Ovary (tissue), 7 donors: ENCODE measurements at regions not wholly inside any gene's neighbourhood (a gene's known extent, or its start where the extent isn't known, plus 50 kb on each side); places are given as distances from the start of the nearest gene placed in this dataset.

Experiments
- DNase-seq, 5 donors: peaks; one replicate each; pipeline ENCODE4 v3.0.0-alpha.2; 2019 to 2020
- H3K27ac ChIP-seq, 2 donors: fragments of 200-600 bp; one replicate each; pipeline versions ENCODE4 v1.5.1 to v1.8.0; 2019 to 2022
- H3K27me3 ChIP-seq: fragments of 200-600 bp; one replicate; pipeline ENCODE4 v1.8.0; 2022
- H3K36me3 ChIP-seq: fragments of 200-600 bp; sonication (generic); one replicate; pipeline ENCODE4 v1.5.1; 2019
- H3K4me1 ChIP-seq: one replicate; pipeline ENCODE4 v1.8.1; 2013; ENCODE audit warnings: mild to moderate bottlenecking, moderate library complexity; ENCODE audit not compliant: insufficient read depth
- H3K4me3 ChIP-seq: fragments of 200-600 bp; sonication (generic); one replicate; pipeline ENCODE4 v1.5.1; 2017
- H3K9me3 ChIP-seq, 2 donors: fragments of 200-600 bp in 1 of 2; sonication (generic) in 1 of 2; one replicate each; pipeline versions ENCODE4 v1.5.1 to v1.8.1; 2013 to 2019; ENCODE audit warnings: mild to moderate bottlenecking in 1 of 2, moderate library complexity in 1 of 2
- EP300 ChIP-seq: sonication (generic); formaldehyde crosslinking; IDR thresholded peaks from one replicate; pipeline ENCODE4 v1.6.1; 2017; ENCODE audit warnings: antibody characterized with exemption
- POLR2A ChIP-seq: fragments of 450-650 bp; IDR thresholded peaks from one replicate; pipeline ENCODE4 v1.6.1; 2017; ENCODE audit warnings: antibody characterized with exemption, mild to moderate bottlenecking, moderate library complexity
- WGBS, 3 donors: extraction: QIAGEN DNeasy Blood & Tissue Kit in 1 of 3; methylation state at CpG; one replicate each; pipeline versions ENCODE4 v1.1.5 to v1.1.7; 2013 to 2017; 5-methylcytosine and 5-hydroxymethylcytosine counted together
- intact Hi-C, 4 donors: fragments of 100-400 bp; cut with DNase I; formaldehyde crosslinking; loops; one replicate each; pipeline versions ENCODE4 v1.11.0 to v1.15.1; 2022 to 2023
- TF ChIP-seq, protein P1 (sequence below), 3 donors: fragments of 450-650 bp in 2 of 3; fragments of 200-600 bp in 1 of 3; IDR thresholded peaks; one replicate each; pipeline versions ENCODE4 v1.5.1 to v1.8.0; 2016 to 2022; ENCODE audit warnings: antibody characterized with exemption in 3 of 3, mild to moderate bottlenecking in 1 of 3
- donor health status: DM: no; HTN: no; CAD: no; lungs with moderate emphysema.
- donor health status: DM: no; HTN: no; CAD: no.
- donor health status: Bipolar disorder and iron deficiency.
- donor health status: DM: no; HTN: no; CAD: no.
- donor health status: DM: yes; HTN: yes; CAD: no.

DNA sequence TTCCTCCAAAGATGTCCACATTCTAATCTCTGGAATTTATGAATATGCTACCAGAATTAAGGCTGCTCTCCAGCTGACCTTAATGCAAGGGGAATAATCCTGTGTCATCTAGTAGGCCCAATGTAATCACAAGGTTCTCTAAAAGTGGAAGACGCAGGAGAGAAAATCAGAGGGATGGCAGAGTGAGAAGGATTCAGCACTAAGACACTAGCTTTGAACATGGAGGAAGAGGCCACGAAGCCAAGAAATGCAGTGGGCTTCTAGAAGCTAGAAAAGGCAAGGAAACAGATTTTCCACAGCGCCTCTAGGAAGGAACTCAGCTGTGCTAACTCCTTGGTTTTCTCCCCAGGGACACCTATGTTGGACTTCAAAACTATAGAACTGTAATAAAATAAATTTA is 240.7 kb upstream of the TRAM1L1 start:
- TF ChIP-seq, protein P1, sequence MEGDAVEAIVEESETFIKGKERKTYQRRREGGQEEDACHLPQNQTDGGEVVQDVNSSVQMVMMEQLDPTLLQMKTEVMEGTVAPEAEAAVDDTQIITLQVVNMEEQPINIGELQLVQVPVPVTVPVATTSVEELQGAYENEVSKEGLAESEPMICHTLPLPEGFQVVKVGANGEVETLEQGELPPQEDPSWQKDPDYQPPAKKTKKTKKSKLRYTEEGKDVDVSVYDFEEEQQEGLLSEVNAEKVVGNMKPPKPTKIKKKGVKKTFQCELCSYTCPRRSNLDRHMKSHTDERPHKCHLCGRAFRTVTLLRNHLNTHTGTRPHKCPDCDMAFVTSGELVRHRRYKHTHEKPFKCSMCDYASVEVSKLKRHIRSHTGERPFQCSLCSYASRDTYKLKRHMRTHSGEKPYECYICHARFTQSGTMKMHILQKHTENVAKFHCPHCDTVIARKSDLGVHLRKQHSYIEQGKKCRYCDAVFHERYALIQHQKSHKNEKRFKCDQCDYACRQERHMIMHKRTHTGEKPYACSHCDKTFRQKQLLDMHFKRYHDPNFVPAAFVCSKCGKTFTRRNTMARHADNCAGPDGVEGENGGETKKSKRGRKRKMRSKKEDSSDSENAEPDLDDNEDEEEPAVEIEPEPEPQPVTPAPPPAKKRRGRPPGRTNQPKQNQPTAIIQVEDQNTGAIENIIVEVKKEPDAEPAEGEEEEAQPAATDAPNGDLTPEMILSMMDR (IDR thresholded peaks at IDR 0.05), result no peak
- TF ChIP-seq POLR2A (no peak), EP300 (no peak)
- intact Hi-C loops, result no loop called here
- no peak for DNase-seq
- Histone ChIP-seq H3K4me1 (no peaks in the 10 kb centered on the region), H3K27me3 (no peaks in the 10 kb centered on the region), H3K27ac (no peak overlapping the region), H3K9me3 (no peaks in the 10 kb centered on the region), H3K4me3 (no peak overlapping the region), H3K36me3 (no peaks in the 10 kb centered on the region)
- WGBS, 3 donors, result 58 to 88% (median 58%) methylated on average over 3 of the region's 3 CpGs

DNA sequence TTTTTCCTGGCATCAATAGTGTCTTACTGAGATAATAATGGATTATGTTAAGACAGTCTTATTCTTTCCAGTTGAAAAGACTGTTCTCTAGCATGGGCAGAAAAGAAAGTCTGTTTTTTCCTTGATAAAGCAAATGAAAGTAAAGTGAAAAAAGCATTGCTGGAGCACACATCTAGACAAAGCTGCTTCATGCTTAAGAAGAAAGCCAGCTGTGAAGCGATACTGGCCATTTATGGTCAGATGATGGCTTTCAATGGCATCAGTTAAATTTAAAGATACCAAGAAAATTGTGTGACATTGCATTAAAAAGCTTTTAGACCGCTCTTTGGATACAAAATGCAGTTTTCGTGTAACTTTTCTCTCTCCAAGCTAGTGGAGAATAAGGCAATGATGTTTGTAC is 242.1 kb upstream of the TRAM1L1 start:
- no peaks in the 10 kb centered on the region for H3K9me3 ChIP-seq
- no peak for TF ChIP-seq POLR2A
- TF ChIP-seq, protein P1 (IDR thresholded peaks at IDR 0.05), result no peak
- TF ChIP-seq EP300, result no peak
- WGBS, 3 donors, result 86 to 95% (median 88%) methylated on average over 3 of the region's 3 CpGs

DNA sequence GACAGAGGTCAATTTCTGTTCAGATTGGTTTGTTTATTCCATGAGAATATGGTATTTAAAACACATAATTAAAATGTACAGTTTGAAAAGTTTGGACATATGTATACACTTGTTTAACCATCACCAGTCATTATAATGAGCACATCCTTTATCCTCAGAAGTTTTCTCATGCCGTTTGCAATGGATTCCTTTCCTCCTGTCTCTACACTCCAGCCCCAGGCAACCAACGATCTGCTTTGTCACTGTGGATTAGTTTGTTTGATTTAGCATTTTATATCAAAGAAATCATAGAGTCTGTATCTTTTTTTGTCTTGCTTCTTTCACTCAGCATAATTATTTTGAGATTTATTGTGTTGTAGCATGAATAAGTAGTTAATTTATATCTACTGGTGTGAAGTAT is 243.0 kb upstream of the TRAM1L1 start:
- Histone ChIP-seq H3K27ac (no peak overlapping the region), H3K36me3 (no peaks in the 10 kb centered on the region), H3K27me3 (no peaks in the 10 kb centered on the region), H3K4me1 (no peaks in the 10 kb centered on the region), H3K9me3 (no peaks in the 10 kb centered on the region), H3K4me3 (no peak overlapping the region)
- TF ChIP-seq, protein P1 (IDR thresholded peaks at IDR 0.05), result no peak
- TF ChIP-seq EP300 (no peak), POLR2A (no peak)
- WGBS, 3 donors, result 36 to 42% (median 40%) methylated on average over 2 of the region's 2 CpGs
- no peak for DNase-seq
- intact Hi-C loops, result no loop called here

More for the DNA sequence above, 242.1 kb upstream of the TRAM1L1 start:
- no peak for DNase-seq
- H3K4me3 ChIP-seq, result no peak overlapping the region
- H3K4me1 ChIP-seq, result no peaks in the 10 kb centered on the region
- no peaks in the 10 kb centered on the region for H3K36me3 ChIP-seq
- intact Hi-C loops, result no loop called here
- no peak overlapping the region for H3K27ac ChIP-seq
- no peaks in the 10 kb centered on the region for H3K27me3 ChIP-seq

DNA sequence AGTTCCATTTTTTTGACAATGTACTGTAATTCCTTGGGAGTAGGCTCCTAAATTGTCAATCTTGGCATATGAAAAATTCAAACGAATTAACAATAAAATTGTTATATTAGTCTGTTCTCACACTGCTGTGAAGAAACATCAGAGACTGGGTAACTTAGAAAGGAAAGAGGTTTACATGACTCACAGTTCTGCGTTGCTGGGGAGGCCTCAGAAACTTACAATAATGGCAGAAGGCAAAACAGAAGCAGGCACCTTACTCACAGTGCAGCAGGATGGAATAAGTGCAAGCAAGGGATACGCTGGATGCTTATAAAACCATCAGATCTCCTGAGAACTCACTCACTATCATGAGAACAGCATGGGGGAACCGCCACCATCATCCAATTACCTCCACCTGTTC is 246.4 kb upstream of the TRAM1L1 start:
- no peak overlapping the region for H3K4me3 ChIP-seq
- intact Hi-C loops, result no loop called here
- no peaks in the 10 kb centered on the region for H3K27me3 ChIP-seq
- DNase-seq, result no peak
- no peaks in the 10 kb centered on the region for H3K4me1 ChIP-seq
- TF ChIP-seq EP300 (no peak), POLR2A (no peak)
- TF ChIP-seq, protein P1 (IDR thresholded peaks at IDR 0.05), result no peak
- no peak overlapping the region for H3K27ac ChIP-seq
- 84 to 90% (median 84%) methylated on average over 4 of the region's 4 CpGs for whole genome bisulfite sequencing, 3 donors
- no peaks in the 10 kb centered on the region for H3K36me3 ChIP-seq
- no peaks in the 10 kb centered on the region for H3K9me3 ChIP-seq
